Omental fat pad (tissue), 3 donors: ENCODE measurements at regions not wholly inside any gene's neighbourhood (a gene's known extent, or its start where the extent isn't known, plus 50 kb on each side); places are given as distances from the start of the nearest gene placed in this dataset.

Experiments used
- ATAC-seq: fragments of 150-250 bp; one replicate; pipeline ENCODE4 v1.9.1; 2016; ENCODE audit warnings: mild to moderate bottlenecking, moderate library complexity; ENCODE audit not compliant: low FRiP score
- DNase-seq: peaks from one replicate; pipeline ENCODE4 v3.0.0-alpha.2; 2019; ENCODE audit warnings: low spot score
- CTCF ChIP-seq, 3 donors: fragments of 450-650 bp; IDR thresholded peaks; one replicate each; pipeline ENCODE4 v1.5.1; 2016 to 2017; ENCODE audit warnings: antibody characterized with exemption in 3 of 3, mild to moderate bottlenecking in 3 of 3, moderate library complexity in 2 of 3

DNA sequence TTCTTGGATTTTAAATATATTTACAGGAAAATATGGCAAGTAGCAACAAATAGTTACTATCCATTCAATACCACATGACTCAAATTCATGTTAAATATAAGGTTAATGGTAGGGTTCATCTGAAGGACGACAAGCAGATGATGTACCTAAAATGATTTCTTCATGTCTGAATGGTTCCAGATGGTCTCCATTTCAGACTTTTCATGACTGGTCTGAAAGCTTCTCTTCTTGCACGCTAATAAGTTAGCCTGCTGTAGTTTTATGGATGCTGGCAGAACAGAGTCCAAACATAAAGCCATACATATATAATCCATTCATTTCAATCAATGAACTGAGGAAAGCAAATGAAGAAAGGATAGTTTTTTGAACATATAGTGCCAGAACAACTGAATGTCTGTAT lies 257.0 kb upstream of the MGAT4C start:
- ATAC-seq, result no peak
- no peak for DNase-seq
- no peak for TF ChIP-seq CTCF (IDR thresholded peaks at IDR 0.05)

DNA sequence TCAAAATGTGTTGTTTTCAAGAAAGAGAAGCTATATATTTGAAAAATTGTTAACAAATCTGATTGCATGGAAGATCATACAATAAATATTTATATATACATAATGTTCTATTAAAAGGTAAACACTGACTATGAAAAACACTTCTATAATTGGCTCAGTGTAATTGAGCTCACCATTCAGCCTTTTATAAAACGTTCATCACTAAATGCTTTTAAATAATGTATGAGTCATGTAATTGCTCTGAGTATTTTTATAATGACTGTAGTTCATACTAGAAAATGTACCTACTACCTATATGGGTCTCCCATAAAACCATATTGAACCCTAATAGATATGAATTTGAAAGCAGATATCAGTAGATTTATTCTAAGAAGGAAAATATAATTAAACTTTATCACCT lies 240.4 kb upstream of the MGAT4C start:
- no peak for TF ChIP-seq CTCF (IDR thresholded peaks at IDR 0.05)
- DNase-seq (no peak), ATAC-seq (no peak)

DNA sequence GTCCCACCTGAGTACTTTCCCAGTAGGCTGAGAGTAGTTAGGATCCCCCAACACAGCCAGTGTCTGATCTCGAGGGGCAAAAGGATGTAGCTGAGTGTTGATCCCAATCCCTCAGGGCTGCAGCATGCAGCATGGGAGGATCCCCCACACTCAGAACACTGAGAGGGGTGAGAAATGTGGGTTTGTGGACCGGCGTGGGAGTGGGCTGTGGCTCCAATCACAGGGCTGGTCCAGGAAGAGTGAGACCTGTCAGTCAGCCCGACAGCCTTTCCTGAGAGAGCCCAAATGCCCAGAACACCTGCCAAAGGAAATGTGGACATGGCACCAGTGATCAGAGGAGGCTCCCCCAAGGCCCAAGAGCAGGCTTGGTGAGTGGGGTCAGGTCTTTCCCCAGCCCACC lies 228.3 kb upstream of the MGAT4C start:
- TF ChIP-seq CTCF (IDR thresholded peaks at IDR 0.05), result no peak
- ATAC-seq (no peak), DNase-seq (no peak)

DNA sequence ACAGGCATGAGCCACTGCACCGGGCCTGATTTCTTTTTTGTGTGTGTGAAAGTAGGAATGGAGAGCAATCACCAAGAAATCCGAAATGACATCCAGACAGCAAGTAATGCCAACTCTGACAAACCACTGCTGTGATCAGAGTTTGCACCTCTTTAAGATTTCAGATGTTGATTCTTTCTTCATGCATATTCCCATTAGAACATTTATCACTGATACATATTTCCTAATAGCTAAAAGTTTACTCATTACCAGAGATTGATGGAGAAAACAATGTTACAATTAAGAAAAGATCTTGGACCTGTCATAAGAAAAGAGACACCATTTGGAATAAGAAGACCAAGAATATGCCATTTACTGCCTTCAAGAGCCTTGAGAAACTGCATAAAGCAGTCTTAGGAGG lies 217.0 kb upstream of the MGAT4C start:
- DNase-seq (no peak), ATAC-seq (no peak)
- no peak for TF ChIP-seq CTCF (IDR thresholded peaks at IDR 0.05)

GRCh38 chr12:86456776-86457175 lies 200.6 kb upstream of the MGAT4C start:
- no peak for TF ChIP-seq CTCF (IDR thresholded peaks at IDR 0.05)
- no peak for ATAC-seq
- no peak for DNase-seq

DNA sequence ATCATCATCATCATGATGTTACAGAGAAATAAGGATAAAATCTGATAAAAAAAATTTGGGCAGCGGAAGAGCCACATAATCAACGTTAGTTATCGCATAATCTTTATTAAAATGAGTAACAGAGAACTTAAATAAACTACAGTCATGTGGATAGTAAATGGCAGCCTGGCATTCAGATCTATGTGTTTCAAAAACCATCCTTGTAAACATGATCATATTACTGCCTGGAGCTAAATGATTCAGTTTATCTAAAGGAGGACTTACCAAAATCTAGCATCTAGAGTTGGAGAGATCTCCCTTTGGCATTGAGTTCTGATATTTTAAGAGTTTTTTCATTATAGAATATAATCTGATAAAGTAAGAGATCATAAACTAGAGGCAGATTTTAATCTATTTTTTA lies 200.1 kb upstream of the MGAT4C start:
- DNase-seq (no peak), ATAC-seq (no peak)
- no peak for TF ChIP-seq CTCF (IDR thresholded peaks at IDR 0.05)

DNA sequence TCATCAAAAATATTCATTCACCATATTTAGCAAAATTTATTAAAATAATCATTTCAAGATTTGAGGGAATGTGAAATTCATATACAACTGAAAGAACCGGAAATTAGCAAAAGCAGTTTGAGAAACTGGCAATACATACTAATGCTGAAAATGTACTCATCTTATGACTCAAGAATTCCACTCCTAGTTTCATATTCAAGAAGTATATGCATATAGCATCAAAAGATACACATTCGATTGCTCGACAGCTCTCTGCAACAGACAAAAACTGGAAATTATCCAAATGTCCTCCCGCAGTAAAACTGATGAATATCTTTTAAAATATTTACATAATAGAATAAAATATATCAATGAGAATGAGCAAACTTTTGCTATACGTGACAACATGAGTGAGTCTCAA lies 189.2 kb upstream of the MGAT4C start:
- no peak for TF ChIP-seq CTCF (IDR thresholded peaks at IDR 0.05)
- DNase-seq (no peak), ATAC-seq (no peak)
